Astrocyte (in vitro differentiated cells and primary cell): ENCODE measurements at regions not wholly inside any gene's neighbourhood (a gene's known extent, or its start where the extent isn't known, plus 50 kb on each side); places are given as distances from the start of the nearest gene placed in this dataset.

Source experiments
- CTCF ChIP-seq: IDR thresholded peaks from 2 replicates; pipeline ENCODE4 v1.5.1; 2011; ENCODE audit warnings: low read depth, mild to moderate bottlenecking, inconsistent platforms, low read length, moderate library complexity; ENCODE audit not compliant: insufficient read depth
- EZH2 ChIP-seq: IDR thresholded peaks from 2 replicates; pipeline ENCODE4 v1.6.1; 2012; ENCODE audit warnings: mild to moderate bottlenecking, low read length, inconsistent platforms; ENCODE audit not compliant: insufficient read depth

DNA sequence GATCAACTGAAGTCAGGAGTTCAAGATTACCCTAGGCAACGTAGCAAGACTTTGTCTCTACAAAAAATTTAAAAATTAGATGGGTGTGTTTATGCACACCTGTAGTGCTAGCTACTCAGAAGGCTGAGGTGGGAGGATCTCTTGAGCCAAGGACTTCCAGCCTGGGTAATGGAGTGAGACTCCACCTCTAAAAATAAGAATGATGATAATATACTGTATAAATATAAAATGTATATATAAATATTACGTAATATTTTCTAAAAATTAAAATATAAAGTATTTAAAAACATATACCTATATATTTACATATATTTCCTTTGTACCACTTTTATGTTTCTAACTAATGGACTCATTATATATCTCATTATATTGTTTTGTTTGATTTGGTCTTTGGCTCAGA lies 409.5 kb upstream of the REG3G start:
- TF ChIP-seq CTCF (no peak), EZH2 (no peak)
